Muscle layer of colon (tissue), 2 donors: ENCODE measurements at regions not wholly inside any gene's neighbourhood (a gene's known extent, or its start where the extent isn't known, plus 50 kb on each side); places are given as distances from the start of the nearest gene placed in this dataset.

Source experiments
- H3K27ac ChIP-seq: one replicate; pipeline ENCODE4 v1.7.0; 2013; ENCODE audit warnings: low read depth, mild to moderate bottlenecking, low read length, moderate library complexity
- H3K27me3 ChIP-seq, 2 donors: one replicate each; pipeline ENCODE4 v1.7.0; 2013; ENCODE audit warnings: low read length in 2 of 2, mild to moderate bottlenecking in 2 of 2; ENCODE audit not compliant: insufficient read depth in 2 of 2, control insufficient read depth in 1 of 2
- H3K36me3 ChIP-seq: one replicate; pipeline ENCODE4 v1.7.0; 2013; ENCODE audit warnings: mild to moderate bottlenecking, low read length; ENCODE audit not compliant: insufficient read depth
- H3K4me1 ChIP-seq: one replicate; pipeline ENCODE4 v1.7.0; 2013; ENCODE audit warnings: mild to moderate bottlenecking, low read length; ENCODE audit not compliant: insufficient read depth
- H3K4me3 ChIP-seq, 2 donors: one replicate each; pipeline ENCODE4 v1.7.0; 2013; ENCODE audit warnings: low read length in 2 of 2, low read depth in 1 of 2, mild to moderate bottlenecking in 1 of 2, moderate library complexity in 1 of 2
- H3K9ac ChIP-seq: one replicate; pipeline ENCODE4 v1.7.0; 2013; ENCODE audit warnings: low read length
- H3K9me3 ChIP-seq: one replicate; pipeline ENCODE4 v1.7.0; 2013; ENCODE audit warnings: mild to moderate bottlenecking, low read length
- donor health status: abdominal sarcoma.
- donor health status: Adenocarcinoma of cecum.

DNA sequence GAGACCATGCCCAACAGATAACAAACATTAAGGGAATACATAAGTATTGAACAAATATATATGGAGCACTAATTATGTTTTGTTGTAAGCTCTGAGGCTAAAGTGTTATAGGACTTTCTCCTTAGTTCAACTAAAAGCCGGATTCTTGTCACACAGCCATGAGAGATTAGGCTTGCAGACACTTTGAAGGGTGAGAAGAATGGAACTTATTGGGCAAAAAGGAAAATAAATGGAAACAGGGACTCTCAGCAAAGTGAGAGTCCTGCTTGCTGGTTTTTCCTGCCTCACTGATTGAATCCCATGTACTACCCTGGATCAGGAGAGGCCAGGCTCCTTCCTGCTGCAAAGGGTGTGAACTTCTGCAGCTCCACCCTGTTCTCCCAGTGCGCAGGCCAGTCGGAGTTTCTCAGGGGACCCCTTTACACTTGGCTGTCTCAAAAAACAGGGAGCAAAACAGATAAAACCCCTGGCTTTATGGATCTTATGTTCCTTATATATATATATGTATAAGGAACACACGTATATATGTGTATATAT is 77.1 kb upstream of the FUT8 start:
- no peaks in the 10 kb centered on the region for H3K36me3 ChIP-seq
- H3K27ac ChIP-seq: no peak overlapping the region
- no peak overlapping the region for H3K9ac ChIP-seq
- no peaks in the 10 kb centered on the region for H3K9me3 ChIP-seq
- peaks cover 19% of the 10 kb centered on the region for H3K4me1 ChIP-seq
- no peak overlapping the region for H3K4me3 ChIP-seq
- H3K27me3 ChIP-seq: no peaks in the 10 kb centered on the region

DNA sequence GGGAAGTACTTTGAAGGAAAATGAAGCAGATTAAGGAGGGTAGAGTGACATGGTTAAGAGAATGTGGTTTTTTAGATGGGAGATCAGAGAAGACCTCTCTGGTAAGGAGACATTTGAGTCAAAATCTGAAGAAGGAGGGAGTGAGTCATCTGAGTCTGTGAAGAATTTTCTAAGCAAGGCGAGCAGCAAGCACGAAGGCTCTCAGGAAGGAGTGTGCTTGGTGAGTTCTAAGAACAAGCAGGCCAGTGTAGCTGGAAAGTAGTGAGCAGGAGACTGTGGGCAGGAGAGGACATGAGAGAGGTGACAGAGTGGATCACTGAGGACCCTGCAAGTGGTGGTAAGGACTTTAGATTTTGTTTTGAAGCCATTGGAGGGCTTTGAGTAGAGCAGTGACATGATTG is 76.3 kb upstream of the FUT8 start:
- Histone ChIP-seq H3K9ac (no peak overlapping the region), H3K27ac (no peak overlapping the region), H3K9me3 (no peaks in the 10 kb centered on the region), H3K4me1 (peaks cover 19% of the 10 kb centered on the region), H3K36me3 (no peaks in the 10 kb centered on the region), H3K4me3 (no peak overlapping the region), H3K27me3 (no peaks in the 10 kb centered on the region)

GRCh38 chr14:65339866-65340265 is 72.7 kb upstream of the FUT8 start:
- H3K27me3 ChIP-seq: no peaks in the 10 kb centered on the region
- no peak overlapping the region for H3K9ac ChIP-seq
- H3K4me3 ChIP-seq: no peak overlapping the region
- peaks cover 7% of the 10 kb centered on the region for H3K4me1 ChIP-seq
- no peaks in the 10 kb centered on the region for H3K9me3 ChIP-seq
- H3K36me3 ChIP-seq: no peaks in the 10 kb centered on the region
- no peak overlapping the region for H3K27ac ChIP-seq

- Histone ChIP-seq H3K4me3 (no peak overlapping the region), H3K36me3 (no peaks in the 10 kb centered on the region), H3K27me3 (no peaks in the 10 kb centered on the region), H3K27ac (no peak overlapping the region), H3K9me3 (no peaks in the 10 kb centered on the region), H3K4me1 (no peaks in the 10 kb centered on the region), H3K9ac (no peak overlapping the region)
Observed at GRCh38 chr14:65344011-65344410, 68.5 kb upstream of the FUT8 start.

- Histone ChIP-seq H3K4me3 (no peak overlapping the region), H3K36me3 (no peaks in the 10 kb centered on the region), H3K9me3 (no peaks in the 10 kb centered on the region), H3K4me1 (no peaks in the 10 kb centered on the region), H3K9ac (no peak overlapping the region), H3K27ac (no peak overlapping the region), H3K27me3 (no peaks in the 10 kb centered on the region)
Observed at GRCh38 chr14:65345266-65345665, 67.3 kb upstream of the FUT8 start.

DNA sequence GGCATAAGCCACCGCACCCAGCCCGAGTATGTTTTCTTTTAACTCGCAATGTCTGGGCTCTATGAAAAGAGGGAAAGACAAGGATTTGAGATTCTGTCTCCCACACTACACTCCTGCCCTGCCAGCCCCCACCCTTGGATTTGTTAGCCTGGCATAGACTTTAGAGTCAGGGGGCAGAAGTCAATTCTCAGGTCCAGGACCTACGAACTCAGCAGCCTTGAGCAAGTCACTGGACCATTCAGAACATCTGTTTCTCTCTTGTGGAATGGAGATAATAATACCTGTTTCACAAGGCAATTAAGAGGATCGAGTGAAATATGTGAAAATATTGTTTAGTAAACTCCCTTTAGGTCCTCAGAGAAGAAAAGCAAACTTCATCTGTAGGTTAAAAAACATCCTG is 66.1 kb upstream of the FUT8 start:
- H3K36me3 ChIP-seq: no peaks in the 10 kb centered on the region
- H3K4me1 ChIP-seq: no peaks in the 10 kb centered on the region
- no peak overlapping the region for H3K9ac ChIP-seq
- no peaks in the 10 kb centered on the region for H3K27me3 ChIP-seq
- H3K4me3 ChIP-seq: no peak overlapping the region
- H3K9me3 ChIP-seq: no peaks in the 10 kb centered on the region
- H3K27ac ChIP-seq: no peak overlapping the region

- Histone ChIP-seq H3K9me3 (no peaks in the 10 kb centered on the region), H3K4me3 (no peak overlapping the region), H3K27ac (no peak overlapping the region), H3K36me3 (no peaks in the 10 kb centered on the region), H3K9ac (no peak overlapping the region), H3K4me1 (no peaks in the 10 kb centered on the region), H3K27me3 (no peaks in the 10 kb centered on the region)
Observed at GRCh38 chr14:65346895-65347294, 65.6 kb upstream of the FUT8 start.

DNA sequence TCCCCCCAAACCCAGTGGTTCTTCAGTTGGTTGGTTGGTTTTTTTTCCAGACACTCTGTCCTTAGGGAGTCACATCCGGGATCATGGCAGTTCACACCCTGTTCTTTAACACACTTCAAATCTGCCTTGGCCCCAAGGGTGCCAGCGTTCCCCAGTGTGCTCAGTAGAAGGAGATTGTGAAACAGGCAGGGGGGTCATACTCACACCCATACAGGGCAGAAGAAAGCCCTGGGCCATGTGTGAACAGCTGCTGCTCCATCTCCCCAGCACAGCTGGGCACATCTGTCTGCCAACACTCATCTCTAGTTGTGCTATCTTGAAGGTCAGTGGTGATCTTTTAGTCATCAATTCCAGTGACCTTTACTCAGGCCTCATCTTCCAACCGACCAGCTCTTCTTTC is 64.4 kb upstream of the FUT8 start:
- no peak overlapping the region for H3K27ac ChIP-seq

DNA sequence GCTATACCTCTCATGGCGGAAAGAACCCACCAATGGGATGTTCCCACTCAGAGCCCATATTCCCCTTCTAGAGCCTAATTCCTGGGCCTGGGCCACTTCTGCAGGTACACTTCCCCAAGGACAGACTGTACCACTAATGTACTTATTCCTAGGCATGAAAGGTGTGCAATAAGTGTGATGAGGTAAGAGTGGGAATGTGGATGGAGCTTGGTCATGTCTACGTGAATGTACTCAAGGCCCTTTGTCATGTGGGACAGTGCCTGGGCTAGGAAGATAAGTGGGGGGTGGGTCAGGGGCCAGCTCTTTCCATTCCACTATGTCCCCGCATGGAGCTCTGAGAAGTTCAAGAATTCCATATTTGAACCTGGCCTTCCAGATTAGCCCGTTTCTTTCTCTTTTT is 63.4 kb upstream of the FUT8 start:
- Histone ChIP-seq H3K4me3 (no peak overlapping the region), H3K9me3 (no peaks in the 10 kb centered on the region), H3K9ac (no peak overlapping the region), H3K27ac (no peak overlapping the region), H3K36me3 (no peaks in the 10 kb centered on the region), H3K27me3 (no peaks in the 10 kb centered on the region), H3K4me1 (no peaks in the 10 kb centered on the region)

More for the DNA sequence above, 64.4 kb upstream of the FUT8 start:
- Histone ChIP-seq H3K4me1 (no peaks in the 10 kb centered on the region), H3K9ac (no peak overlapping the region), H3K9me3 (no peaks in the 10 kb centered on the region), H3K36me3 (no peaks in the 10 kb centered on the region), H3K27me3 (no peaks in the 10 kb centered on the region), H3K4me3 (no peak overlapping the region)

DNA sequence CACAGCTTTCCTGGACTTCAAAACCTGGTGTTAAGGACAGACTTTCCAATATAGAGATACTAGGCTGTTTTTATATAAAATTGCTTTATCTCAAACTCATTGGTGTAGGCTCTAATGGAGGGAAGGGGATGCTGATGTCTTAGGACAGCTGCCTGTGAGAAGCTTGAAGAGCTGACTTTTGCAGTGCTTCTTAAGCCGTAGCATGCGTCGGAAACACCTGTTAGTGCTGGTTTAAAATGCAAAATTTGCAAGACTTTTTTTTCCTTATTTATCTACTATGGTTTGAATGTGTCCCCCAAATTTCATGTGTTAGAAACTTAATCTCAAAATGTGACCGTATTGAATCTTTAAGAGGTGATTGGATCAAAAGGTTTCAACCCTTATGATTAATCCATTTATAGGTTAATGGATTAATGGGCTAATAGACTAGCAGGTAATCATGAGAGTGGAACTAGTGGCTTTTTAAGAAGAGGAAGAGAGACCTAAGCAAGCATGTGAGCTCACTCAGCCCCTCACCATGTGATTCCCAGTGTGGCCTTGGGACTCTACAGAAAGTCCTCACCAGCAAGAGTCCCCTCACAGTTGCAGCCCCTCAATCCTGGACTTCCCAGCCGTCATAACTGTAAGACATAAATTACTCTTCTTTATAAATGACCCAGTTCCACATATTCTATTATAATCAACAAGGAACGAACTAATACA is 60.9 kb upstream of the FUT8 start:
- Histone ChIP-seq H3K27ac (no peak overlapping the region), H3K9ac (no peak overlapping the region)

GRCh38 chr14:65352964-65353530 is 59.5 kb upstream of the FUT8 start:
- Histone ChIP-seq H3K4me1 (peaks cover 8% of the 10 kb centered on the region), H3K27ac (no peak overlapping the region), H3K9ac (no peak overlapping the region), H3K9me3 (no peaks in the 10 kb centered on the region), H3K36me3 (no peaks in the 10 kb centered on the region), H3K4me3 (no peak overlapping the region), H3K27me3 (no peaks in the 10 kb centered on the region)

More for the DNA sequence above, 60.9 kb upstream of the FUT8 start:
- Histone ChIP-seq H3K9me3 (no peaks in the 10 kb centered on the region), H3K27me3 (no peaks in the 10 kb centered on the region), H3K4me1 (no peaks in the 10 kb centered on the region), H3K36me3 (no peaks in the 10 kb centered on the region), H3K4me3 (no peak overlapping the region)

GRCh38 chr14:65354131-65354530 is 58.4 kb upstream of the FUT8 start:
- Histone ChIP-seq H3K27ac (no peak overlapping the region), H3K9ac (no peak overlapping the region), H3K9me3 (no peaks in the 10 kb centered on the region), H3K27me3 (no peaks in the 10 kb centered on the region), H3K4me1 (peaks cover 8% of the 10 kb centered on the region), H3K36me3 (no peaks in the 10 kb centered on the region), H3K4me3 (no peak overlapping the region)
